ENCODE measurements at regions not wholly inside any gene's neighbourhood (a gene's known extent, or its start where the extent isn't known, plus 50 kb on each side); places are given as distances from the start of the nearest gene placed in this dataset.

- TF ChIP-seq CTCF (conservative IDR thresholded peaks at IDR 0.05; ENCODE audit: low read depth, low read length) (no peak), EZH2 (IDR thresholded peaks at IDR 0.05; ENCODE audit: borderline replicate concordance, low read depth, low read length, poor library complexity, severe bottlenecking) (no peak)
Observed at GRCh38 chr4:135948797-135949196, 1583.5 kb downstream of the PCDH18 start.

Data from A673 (cell line).